GM12864 (cell line): ENCODE measurements at regions not wholly inside any gene's neighbourhood (a gene's known extent, or its start where the extent isn't known, plus 50 kb on each side); places are given as distances from the start of the nearest gene placed in this dataset.

ENCODE experiments used
- DNase-seq: peaks from one replicate; pipeline ENCODE4 v3.0.0-alpha.2; 2011; ENCODE audit warnings: low read depth
- H3K4me3 ChIP-seq: 2 replicates; pipeline ENCODE4 v1.5.1; 2011; ENCODE audit warnings: mild to moderate bottlenecking, low read depth, low read length, control low read depth
- TF ChIP-seq, protein P1 (sequence below): IDR thresholded peaks from 2 replicates; pipeline ENCODE4 v1.5.1; 2011; ENCODE audit warnings: low read depth, mild to moderate bottlenecking, moderate library complexity, low read length, control low read depth, inconsistent platforms; ENCODE audit errors: missing control alignments

DNA sequence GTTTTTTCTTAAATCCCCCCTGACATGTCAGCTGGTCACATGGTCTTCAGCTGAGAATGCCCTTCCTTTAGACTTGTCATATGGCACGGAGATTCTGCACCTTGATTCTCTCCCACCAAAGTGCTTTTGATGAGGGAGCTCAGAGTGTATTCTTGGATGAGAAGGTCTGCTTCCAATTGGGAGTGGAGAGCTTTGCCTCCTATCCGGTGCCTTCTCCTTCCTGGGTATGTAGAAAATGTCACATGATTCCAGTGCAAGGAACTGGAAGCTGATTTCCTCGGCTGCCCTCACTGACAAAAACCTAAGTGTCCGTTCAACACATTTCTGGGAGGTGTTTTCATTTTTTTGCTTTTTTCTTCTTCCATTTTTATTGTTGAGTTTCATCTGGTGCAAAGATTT is 197.2 kb downstream of the TFAP2C start:
- TF ChIP-seq, protein P1, sequence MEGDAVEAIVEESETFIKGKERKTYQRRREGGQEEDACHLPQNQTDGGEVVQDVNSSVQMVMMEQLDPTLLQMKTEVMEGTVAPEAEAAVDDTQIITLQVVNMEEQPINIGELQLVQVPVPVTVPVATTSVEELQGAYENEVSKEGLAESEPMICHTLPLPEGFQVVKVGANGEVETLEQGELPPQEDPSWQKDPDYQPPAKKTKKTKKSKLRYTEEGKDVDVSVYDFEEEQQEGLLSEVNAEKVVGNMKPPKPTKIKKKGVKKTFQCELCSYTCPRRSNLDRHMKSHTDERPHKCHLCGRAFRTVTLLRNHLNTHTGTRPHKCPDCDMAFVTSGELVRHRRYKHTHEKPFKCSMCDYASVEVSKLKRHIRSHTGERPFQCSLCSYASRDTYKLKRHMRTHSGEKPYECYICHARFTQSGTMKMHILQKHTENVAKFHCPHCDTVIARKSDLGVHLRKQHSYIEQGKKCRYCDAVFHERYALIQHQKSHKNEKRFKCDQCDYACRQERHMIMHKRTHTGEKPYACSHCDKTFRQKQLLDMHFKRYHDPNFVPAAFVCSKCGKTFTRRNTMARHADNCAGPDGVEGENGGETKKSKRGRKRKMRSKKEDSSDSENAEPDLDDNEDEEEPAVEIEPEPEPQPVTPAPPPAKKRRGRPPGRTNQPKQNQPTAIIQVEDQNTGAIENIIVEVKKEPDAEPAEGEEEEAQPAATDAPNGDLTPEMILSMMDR = no peak
- no peak for DNase-seq
- H3K4me3 ChIP-seq = no peak overlapping the region

DNA sequence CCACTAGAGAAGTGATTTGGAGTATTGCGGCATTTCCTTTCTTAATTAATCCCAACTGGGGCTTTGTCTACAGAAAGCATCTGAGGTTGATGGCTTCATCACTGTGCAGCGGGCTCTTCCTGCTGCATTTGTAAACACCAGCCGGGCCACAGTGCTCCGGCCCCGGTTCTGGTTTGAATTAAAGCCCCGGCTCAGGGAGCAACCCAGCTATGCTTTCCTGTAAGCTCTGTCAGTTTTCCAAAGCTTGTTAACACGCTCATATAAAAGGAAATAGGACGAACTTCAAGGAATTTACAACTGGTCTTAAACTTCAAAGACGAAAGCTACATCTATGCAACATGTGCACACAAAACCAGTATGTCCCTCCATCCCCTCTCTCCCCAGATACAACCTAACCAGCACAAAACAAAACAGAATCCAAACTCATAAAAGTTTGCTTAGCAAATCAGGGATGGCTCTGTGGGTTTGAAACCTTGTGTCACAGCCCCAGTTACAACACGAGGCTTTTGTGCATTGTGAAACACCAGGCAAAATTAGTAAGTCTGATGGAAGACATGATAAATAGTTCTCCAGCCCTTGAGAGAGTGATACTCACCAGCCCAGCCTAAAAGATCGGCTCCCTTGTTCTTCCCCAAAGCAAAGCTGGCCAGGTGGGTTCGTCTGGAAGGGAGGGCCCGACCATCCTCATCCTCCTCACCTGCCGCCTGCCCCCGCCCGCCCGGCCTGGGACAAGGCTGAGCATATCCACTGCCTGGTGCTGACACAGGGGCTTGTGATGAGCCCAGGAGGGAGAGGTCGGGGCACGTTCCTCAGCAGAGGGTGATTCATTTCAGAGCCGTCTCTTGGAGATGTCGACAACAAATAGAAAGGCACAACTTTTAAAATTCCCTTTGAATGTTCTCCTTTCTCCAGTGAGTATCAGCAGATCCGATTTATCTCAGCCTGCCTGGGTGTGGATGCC is 197.9 kb downstream of the TFAP2C start:
- no peak for DNase-seq
- TF ChIP-seq, protein P1 = no peak
- no peak overlapping the region for H3K4me3 ChIP-seq

DNA sequence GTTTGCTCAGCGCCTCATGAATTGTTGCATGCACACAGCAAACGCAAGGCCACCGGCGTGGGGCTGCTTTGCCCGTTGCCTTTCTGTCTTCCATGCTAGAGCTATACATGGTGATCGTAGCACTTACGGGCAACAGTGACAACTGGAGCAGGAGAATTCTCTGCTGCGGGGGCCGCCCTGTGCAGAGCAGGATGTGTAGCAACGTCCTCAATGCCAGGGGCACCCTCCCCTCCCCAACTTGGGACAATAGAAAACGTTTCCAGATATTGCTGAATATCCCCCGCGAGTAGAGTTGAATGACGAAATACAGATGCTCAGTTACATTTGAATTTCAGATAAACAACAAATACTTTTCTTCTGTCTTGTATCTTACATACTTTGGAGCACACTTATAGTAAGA is 198.7 kb downstream of the TFAP2C start:
- DNase-seq = no peak
- TF ChIP-seq, protein P1 = no peak
- no peak overlapping the region for H3K4me3 ChIP-seq

DNA sequence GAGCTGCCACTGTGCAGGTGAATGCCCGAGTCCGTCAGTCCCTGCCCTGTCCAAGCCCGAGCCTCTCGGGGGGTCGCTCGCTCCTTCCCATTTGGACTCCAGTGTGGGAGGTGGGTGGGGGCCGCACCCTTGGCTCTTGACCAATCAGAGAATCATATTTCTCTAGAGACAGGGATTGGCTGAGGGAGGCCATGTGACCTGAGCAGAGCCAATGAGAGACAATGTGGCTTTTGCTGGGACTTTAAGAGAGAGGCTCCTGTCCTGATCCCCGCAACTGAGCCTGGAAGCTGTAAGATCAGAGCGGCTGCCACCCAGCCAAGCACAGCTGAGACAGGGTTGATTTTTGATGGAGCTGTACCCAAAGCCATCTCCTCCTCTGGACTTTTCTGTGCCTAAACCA is 199.3 kb downstream of the TFAP2C start:
- TF ChIP-seq, protein P1 = no peak
- no peak for DNase-seq
- H3K4me3 ChIP-seq = no peak overlapping the region

DNA sequence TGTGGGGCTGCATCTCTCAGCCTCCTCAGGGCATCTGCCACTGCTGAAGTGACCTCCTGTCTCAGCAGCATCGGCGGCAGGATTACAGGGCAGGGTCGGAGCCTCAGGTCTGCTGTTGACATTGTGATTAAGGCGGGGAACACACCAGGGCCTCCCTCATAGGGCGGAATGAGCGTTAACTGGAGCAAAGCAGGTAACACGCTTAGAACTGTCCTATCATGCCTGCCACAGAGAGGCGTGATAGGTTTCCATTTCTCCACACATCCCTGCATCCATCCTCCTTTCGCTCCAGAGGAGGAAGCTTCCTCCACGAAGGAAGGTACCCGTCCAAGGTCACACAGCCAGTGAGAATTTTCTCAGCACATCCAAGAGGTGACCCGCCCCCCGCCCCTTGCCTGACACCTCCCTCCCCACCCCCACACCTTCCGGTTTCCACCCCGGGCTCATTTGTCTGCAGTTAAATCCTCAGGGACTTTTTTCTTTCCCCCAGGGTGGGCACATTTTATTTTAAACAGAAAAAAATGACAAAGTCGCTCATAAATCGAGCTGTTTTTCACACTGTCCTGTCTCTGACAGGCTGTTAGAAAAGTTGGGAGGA is 200.8 kb downstream of the TFAP2C start:
- no peak overlapping the region for H3K4me3 ChIP-seq
- DNase-seq = no peak
- TF ChIP-seq, protein P1 = no peak

DNA sequence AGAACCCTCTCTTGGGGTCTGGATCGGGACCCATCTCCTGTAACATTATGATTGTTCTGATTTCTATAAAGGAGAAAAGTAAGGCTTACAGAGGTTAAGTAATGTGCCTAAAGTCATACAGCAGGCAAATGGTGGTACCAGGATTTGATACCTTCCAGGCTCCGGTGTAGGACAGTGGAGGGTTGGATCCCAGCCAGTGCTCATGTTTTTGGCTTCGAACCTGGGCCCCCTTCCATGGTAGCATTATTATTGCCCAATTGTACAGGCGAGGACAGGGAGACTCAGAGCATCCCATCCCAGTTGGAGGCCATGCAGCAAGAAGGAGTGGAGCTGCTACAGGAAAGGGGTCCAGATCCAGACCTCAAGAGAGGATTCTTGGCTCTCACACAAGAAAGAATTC is 202.7 kb downstream of the TFAP2C start:
- DNase-seq = no peak
- no peak overlapping the region for H3K4me3 ChIP-seq
- TF ChIP-seq, protein P1 = no peak
